Loucy (cell line): ENCODE measurements at regions not wholly inside any gene's neighbourhood (a gene's known extent, or its start where the extent isn't known, plus 50 kb on each side); places are given as distances from the start of the nearest gene placed in this dataset.

ENCODE experiments used
- H2AFZ ChIP-seq: fragments of 200-600 bp; sonication (generic); 2 replicates; pipeline ENCODE4 v1.6.0; 2016; ENCODE audit warnings: antibody characterized with exemption, mild to moderate bottlenecking, low read length, moderate library complexity
- H3F3A ChIP-seq: fragments of 200-600 bp; 2 replicates; pipeline ENCODE4 v1.6.0; 2016; ENCODE audit warnings: antibody characterized with exemption, low read depth, mild to moderate bottlenecking
- H3K27me3 ChIP-seq: fragments of 200-600 bp; sonication (generic); 2 replicates; pipeline ENCODE4 v1.6.1; 2014; ENCODE audit warnings: low read length, mild to moderate bottlenecking; ENCODE audit not compliant: insufficient read depth, poor library complexity, severe bottlenecking
- H3K36me3 ChIP-seq: fragments of 200-600 bp; sonication (generic); 2 replicates; pipeline ENCODE4 v1.6.1; 2016; ENCODE audit warnings: low read length; ENCODE audit not compliant: insufficient read depth
- H3K4me1 ChIP-seq: fragments of 200-600 bp; sonication (generic); 2 replicates; pipeline ENCODE4 v1.5.1; 2014; ENCODE audit warnings: low read length, mild to moderate bottlenecking; ENCODE audit not compliant: insufficient read depth, poor library complexity, severe bottlenecking
- H3K4me2 ChIP-seq: fragments of 200-600 bp; sonication (generic); 2 replicates; pipeline ENCODE4 v1.6.0; 2014; ENCODE audit warnings: antibody characterized with exemption, low read length, low read depth, mild to moderate bottlenecking; ENCODE audit not compliant: poor library complexity, severe bottlenecking
- H3K4me3 ChIP-seq: fragments of 200-600 bp; sonication (generic); 2 replicates; pipeline ENCODE4 v1.5.1; 2014; ENCODE audit warnings: low read length, mild to moderate bottlenecking, mixed read lengths; ENCODE audit not compliant: poor library complexity, severe bottlenecking
- H3K79me2 ChIP-seq: fragments of 200-600 bp; sonication (generic); 2 replicates; pipeline ENCODE4 v1.6.1; 2014; ENCODE audit warnings: low read length; ENCODE audit not compliant: insufficient read depth
- H3K9ac ChIP-seq: fragments of 200-600 bp; sonication (generic); 2 replicates; pipeline ENCODE4 v1.6.0; 2014; ENCODE audit warnings: mild to moderate bottlenecking, low read depth, low read length, moderate library complexity; ENCODE audit not compliant: poor library complexity, severe bottlenecking
- H3K9me2 ChIP-seq: fragments of 200-600 bp; sonication (generic); replicated peaks from 2 replicates; pipeline ENCODE4 v1.6.1; 2016; ENCODE audit warnings: low read depth, low read length, mixed read lengths
- H3K9me3 ChIP-seq: fragments of 200-600 bp; sonication (generic); 2 replicates; pipeline ENCODE4 v1.6.1; 2014; ENCODE audit warnings: mild to moderate bottlenecking, antibody characterized with exemption, low read length, low read depth; ENCODE audit not compliant: insufficient read depth
- H4K20me1 ChIP-seq: fragments of 200-600 bp; sonication (generic); 2 replicates; pipeline ENCODE4 v1.6.0; 2014; ENCODE audit warnings: antibody characterized with exemption, low read length, mild to moderate bottlenecking; ENCODE audit not compliant: insufficient read depth, poor library complexity, severe bottlenecking
- CTCF ChIP-seq: fragments of 200-600 bp; sonication (generic); conservative IDR thresholded peaks from 2 replicates; pipeline ENCODE4 v1.5.1; 2014; ENCODE audit warnings: mild to moderate bottlenecking, antibody characterized with exemption, low read length
- EZH2phosphoT487 ChIP-seq: fragments of 200-600 bp; IDR thresholded peaks from 2 replicates; pipeline ENCODE4 v1.6.1; 2018; ENCODE audit warnings: antibody characterized with exemption, mild to moderate bottlenecking, moderate library complexity, borderline replicate concordance

- H3K79me2 ChIP-seq: no peaks in the 10 kb centered on the region
- no peaks in the 10 kb centered on the region for H4K20me1 ChIP-seq
- H3K4me1 ChIP-seq: no peaks in the 10 kb centered on the region
- no peak overlapping the region for H3K4me3 ChIP-seq
- no peak overlapping the region for H3K4me2 ChIP-seq
- no peaks in the 10 kb centered on the region for H3K9me2 ChIP-seq
- TF ChIP-seq EZH2phosphoT487 (no peak), CTCF (no peak)
- no peaks in the 10 kb centered on the region for H3F3A ChIP-seq
- H3K27me3 ChIP-seq: no peaks in the 10 kb centered on the region
- H3K36me3 ChIP-seq: no peaks in the 10 kb centered on the region
- H3K9ac ChIP-seq: no peak overlapping the region
- H2AFZ ChIP-seq: no peak overlapping the region
- H3K9me3 ChIP-seq: no peaks in the 10 kb centered on the region
Measured at GRCh38 chr5:154608531-154609011, 130.5 kb upstream of the HAND1 start.

- no peaks in the 10 kb centered on the region for H3K9me2 ChIP-seq
- H3K4me1 ChIP-seq: no peaks in the 10 kb centered on the region
- H3K27me3 ChIP-seq: no peaks in the 10 kb centered on the region
- no peak overlapping the region for H3K4me2 ChIP-seq
- TF ChIP-seq CTCF: no peak
- no peak for TF ChIP-seq EZH2phosphoT487
- no peak overlapping the region for H3K9ac ChIP-seq
- no peaks in the 10 kb centered on the region for H4K20me1 ChIP-seq
- H3F3A ChIP-seq: no peaks in the 10 kb centered on the region
- H3K9me3 ChIP-seq: no peaks in the 10 kb centered on the region
- no peaks in the 10 kb centered on the region for H3K79me2 ChIP-seq
- no peak overlapping the region for H2AFZ ChIP-seq
- H3K4me3 ChIP-seq: no peak overlapping the region
- no peaks in the 10 kb centered on the region for H3K36me3 ChIP-seq
Measured at GRCh38 chr5:154607746-154608145, 129.7 kb upstream of the HAND1 start.

- no peaks in the 10 kb centered on the region for H4K20me1 ChIP-seq
- H3K27me3 ChIP-seq: no peaks in the 10 kb centered on the region
- H3K4me1 ChIP-seq: no peaks in the 10 kb centered on the region
- H2AFZ ChIP-seq: no peak overlapping the region
- H3K36me3 ChIP-seq: no peaks in the 10 kb centered on the region
- TF ChIP-seq EZH2phosphoT487 (no peak), CTCF (no peak)
- H3K9me2 ChIP-seq: no peaks in the 10 kb centered on the region
- no peak overlapping the region for H3K9ac ChIP-seq
- no peaks in the 10 kb centered on the region for H3K79me2 ChIP-seq
- no peak overlapping the region for H3K4me2 ChIP-seq
- H3K4me3 ChIP-seq: no peak overlapping the region
- no peaks in the 10 kb centered on the region for H3K9me3 ChIP-seq
- no peaks in the 10 kb centered on the region for H3F3A ChIP-seq
Measured at GRCh38 chr5:154606246-154606645, 128.2 kb upstream of the HAND1 start.
